PC-3 (cell line): ENCODE measurements at regions not wholly inside any gene's neighbourhood (a gene's known extent, or its start where the extent isn't known, plus 50 kb on each side); places are given as distances from the start of the nearest gene placed in this dataset.
"Not testable (repeated sequence)": the region's sequence is repeated elsewhere in the genome, so short reads cannot be mapped to it uniquely, and the experiment has no call there.

Experiments
- ATAC-seq: fragments of 200-7000 bp; cut with Tn5 transposase; 2 replicates; pipeline ENCODE4 v1.9.1; 2020; ENCODE audit warnings: mild to moderate bottlenecking, moderate library complexity
- BruUV-seq: library from RNA; stranded (reverse); fragments of 400-500 nt; replicated peaks from 2 replicates; lab custom pipeline; 2021; lab: Mats Ljungman, UMichigan
- CTCF ChIA-PET: fragments of 300-600 bp; sonication (Branson Sonifier 250); formaldehyde crosslinking; loops from one replicate; lab custom pipeline; 2022; ENCODE audit warnings: antibody characterized with exemption; lab: Charles Lee
- POLR2A ChIA-PET: fragments of 300-600 bp; sonication (Branson Sonifier 250); formaldehyde crosslinking; loops from one replicate; lab custom pipeline; 2022; ENCODE audit warnings: antibody characterized with exemption; ENCODE audit not compliant: unreplicated experiment; lab: Charles Lee
- DNase-seq: peaks from one replicate; pipeline ENCODE4 v3.0.0-alpha.2; 2015
- H2AFZ ChIP-seq: fragments of 300-600 bp; sonication (generic); 2 replicates; pipeline ENCODE4 v1.6.0; 2016; ENCODE audit warnings: antibody characterized with exemption, low read length
- H3F3A ChIP-seq: fragments of 300-600 bp; sonication (generic); one replicate; pipeline ENCODE4 v1.6.0; 2017; ENCODE audit warnings: antibody characterized with exemption, low read length, control low read depth, mild to moderate bottlenecking; ENCODE audit not compliant: unreplicated experiment
- H3K27ac ChIP-seq: fragments of 300-600 bp; sonication (generic); 2 replicates; pipeline ENCODE4 v1.5.1; 2016; ENCODE audit warnings: mild to moderate bottlenecking, low read length
- H3K27me3 ChIP-seq: fragments of 300-600 bp; sonication (generic); 2 replicates; pipeline ENCODE4 v1.6.1; 2016; ENCODE audit warnings: low read length, mixed read lengths
- H3K36me3 ChIP-seq: fragments of 300-600 bp; sonication (generic); 2 replicates; pipeline ENCODE4 v1.6.1; 2016; ENCODE audit warnings: low read depth, mixed run types, low read length, mixed read lengths
- H3K4me1 ChIP-seq: fragments of 300-600 bp; sonication (generic); 2 replicates; pipeline ENCODE4 v1.5.1; 2016; ENCODE audit warnings: low read length; ENCODE audit not compliant: insufficient read depth
- H3K4me2 ChIP-seq: fragments of 300-600 bp; sonication (generic); 2 replicates; pipeline ENCODE4 v1.6.0; 2016; ENCODE audit warnings: low read length
- H3K4me3 ChIP-seq: fragments of 300-600 bp; sonication (generic); 2 replicates; pipeline ENCODE4 v1.5.1; 2016; ENCODE audit warnings: mild to moderate bottlenecking, low read length, mixed read lengths
- H3K79me2 ChIP-seq: fragments of 300-600 bp; sonication (generic); 2 replicates; pipeline ENCODE4 v1.6.1; 2017; ENCODE audit warnings: low read length, mixed read lengths
- H3K9ac ChIP-seq: fragments of 300-600 bp; sonication (generic); 2 replicates; pipeline ENCODE4 v1.6.0; 2016; ENCODE audit warnings: mild to moderate bottlenecking, low read length
- H3K9me2 ChIP-seq: fragments of 300-600 bp; sonication (generic); replicated peaks from 2 replicates; pipeline ENCODE4 v1.6.1; 2016; ENCODE audit warnings: mixed run types, low read length, mixed read lengths
- H3K9me3 ChIP-seq: fragments of 300-600 bp; sonication (generic); 2 replicates; pipeline ENCODE4 v1.6.1; 2016; ENCODE audit warnings: low read length, mixed read lengths
- H4K20me1 ChIP-seq: fragments of 300-600 bp; sonication (generic); 2 replicates; pipeline ENCODE4 v1.6.1; 2016; ENCODE audit warnings: low read length, mixed read lengths
- EZH2 ChIP-seq: fragments of 300-600 bp; sonication (generic); IDR thresholded peaks from one replicate; pipeline ENCODE4 v1.6.1; 2017; ENCODE audit warnings: antibody characterized with exemption, mild to moderate bottlenecking, low read length; ENCODE audit not compliant: unreplicated experiment
- EZH2phosphoT487 ChIP-seq: fragments of 300-600 bp; sonication (generic); IDR thresholded peaks from 2 replicates; pipeline ENCODE4 v1.6.1; 2018; ENCODE audit warnings: mild to moderate bottlenecking, antibody characterized with exemption, low read length, borderline replicate concordance
- intact Hi-C: fragments of 100-400 bp; cut with micrococcal nuclease; formaldehyde crosslinking; loops from 2 replicates; pipeline ENCODE4 v1.9.0; 2023
- TF ChIP-seq, protein P1 (sequence below): fragments of 300-600 bp; sonication (generic); conservative IDR thresholded peaks from 2 replicates; pipeline ENCODE4 v1.5.1; 2017; ENCODE audit warnings: antibody characterized with exemption, low read depth, mild to moderate bottlenecking, low read length

DNA sequence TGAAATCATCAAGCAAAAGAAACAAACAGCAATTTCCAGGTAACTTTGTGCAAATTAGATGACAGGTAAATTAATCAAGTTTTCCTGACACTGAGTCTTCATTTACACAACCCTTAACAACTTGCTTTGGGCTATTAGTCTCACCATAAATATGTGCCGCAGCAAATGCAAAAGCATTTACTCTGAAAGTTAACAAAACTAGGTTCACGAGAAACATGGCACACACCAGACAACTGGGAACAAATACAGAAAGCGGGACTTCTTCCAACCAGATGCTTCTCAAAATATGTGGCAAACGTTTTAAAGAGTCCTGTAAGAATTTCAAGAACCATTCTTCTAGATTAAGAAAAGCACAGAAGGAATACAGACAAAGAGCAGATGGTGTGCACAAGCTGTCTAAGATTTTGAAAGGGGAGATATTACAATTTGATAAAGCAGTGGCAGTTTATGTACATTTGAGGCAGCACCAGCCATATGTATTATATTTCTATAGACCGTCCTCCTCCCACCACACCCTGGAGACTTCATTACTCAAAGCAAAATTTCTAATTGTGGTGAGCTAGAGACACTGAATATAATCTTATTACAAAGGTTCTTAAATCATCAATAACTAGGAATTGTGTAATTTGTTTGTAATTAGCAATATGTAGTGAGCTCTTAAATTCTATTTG lies 192.5 kb upstream of the ADAMTS3 start:
- Histone ChIP-seq H2AFZ (no peak overlapping the region), H3K79me2 (no peaks in the 10 kb centered on the region), H3K9me2 (no peaks in the 10 kb centered on the region), H3F3A (no peaks in the 10 kb centered on the region), H3K27ac (no peak overlapping the region), H3K4me1 (no peaks in the 10 kb centered on the region), H3K27me3 (peaks cover 50% of the 10 kb centered on the region), H4K20me1 (no peaks in the 10 kb centered on the region), H3K4me2 (no peak overlapping the region), H3K9ac (no peak overlapping the region), H3K4me3 (no peak overlapping the region), H3K9me3 (no peaks in the 10 kb centered on the region), H3K36me3 (no peaks in the 10 kb centered on the region)
- ChIA-PET POLR2A (no interaction called here), CTCF (no interaction called here)
- intact Hi-C loops = no loop called here
- BruUV-seq = no TSS peak
- no peak for TF ChIP-seq EZH2
- TF ChIP-seq, protein P1, sequence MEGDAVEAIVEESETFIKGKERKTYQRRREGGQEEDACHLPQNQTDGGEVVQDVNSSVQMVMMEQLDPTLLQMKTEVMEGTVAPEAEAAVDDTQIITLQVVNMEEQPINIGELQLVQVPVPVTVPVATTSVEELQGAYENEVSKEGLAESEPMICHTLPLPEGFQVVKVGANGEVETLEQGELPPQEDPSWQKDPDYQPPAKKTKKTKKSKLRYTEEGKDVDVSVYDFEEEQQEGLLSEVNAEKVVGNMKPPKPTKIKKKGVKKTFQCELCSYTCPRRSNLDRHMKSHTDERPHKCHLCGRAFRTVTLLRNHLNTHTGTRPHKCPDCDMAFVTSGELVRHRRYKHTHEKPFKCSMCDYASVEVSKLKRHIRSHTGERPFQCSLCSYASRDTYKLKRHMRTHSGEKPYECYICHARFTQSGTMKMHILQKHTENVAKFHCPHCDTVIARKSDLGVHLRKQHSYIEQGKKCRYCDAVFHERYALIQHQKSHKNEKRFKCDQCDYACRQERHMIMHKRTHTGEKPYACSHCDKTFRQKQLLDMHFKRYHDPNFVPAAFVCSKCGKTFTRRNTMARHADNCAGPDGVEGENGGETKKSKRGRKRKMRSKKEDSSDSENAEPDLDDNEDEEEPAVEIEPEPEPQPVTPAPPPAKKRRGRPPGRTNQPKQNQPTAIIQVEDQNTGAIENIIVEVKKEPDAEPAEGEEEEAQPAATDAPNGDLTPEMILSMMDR = no peak
- TF ChIP-seq EZH2phosphoT487 = no peak
- ATAC-seq (no peak), DNase-seq (no peak)

GRCh38 chr4:72753414-72753813 lies 184.4 kb upstream of the ADAMTS3 start:
- H3K36me3 ChIP-seq, intact Hi-C loops, H3K4me3 ChIP-seq, H3K9ac ChIP-seq, H4K20me1 ChIP-seq, H3K9me3 ChIP-seq, H3K4me1 ChIP-seq, H3K4me2 ChIP-seq, ATAC-seq, H3F3A ChIP-seq, H3K79me2 ChIP-seq, CTCF ChIA-PET, POLR2A ChIA-PET, H3K27me3 ChIP-seq, DNase-seq, BruUV-seq, H2AFZ ChIP-seq, H3K9me2 ChIP-seq, H3K27ac ChIP-seq: not testable (repeated sequence)

- H3K4me2 ChIP-seq = no peak overlapping the region
- H4K20me1 ChIP-seq = no peaks in the 10 kb centered on the region
- ATAC-seq (no peak), DNase-seq (no peak)
- H3F3A ChIP-seq = no peaks in the 10 kb centered on the region
- no peak overlapping the region for H3K9ac ChIP-seq
- H3K27me3 ChIP-seq = no peaks in the 10 kb centered on the region
- no peak overlapping the region for H3K27ac ChIP-seq
- BruUV-seq = no TSS peak
- H3K9me2 ChIP-seq = no peaks in the 10 kb centered on the region
- intact Hi-C loops = no loop called here
- no peaks in the 10 kb centered on the region for H3K4me1 ChIP-seq
- ChIA-PET CTCF (no interaction called here), POLR2A (no interaction called here)
- H3K9me3 ChIP-seq = no peaks in the 10 kb centered on the region
- no peak overlapping the region for H3K4me3 ChIP-seq
- TF ChIP-seq, protein P1 = no peak
- TF ChIP-seq EZH2 (no peak), EZH2phosphoT487 (no peak)
- no peak overlapping the region for H2AFZ ChIP-seq
- H3K79me2 ChIP-seq = no peaks in the 10 kb centered on the region
- H3K36me3 ChIP-seq = no peaks in the 10 kb centered on the region
Measured at GRCh38 chr4:72744103-72744725, 175.2 kb upstream of the ADAMTS3 start.
